Astrocyte (in vitro differentiated cells and primary cell): ENCODE measurements at regions not wholly inside any gene's neighbourhood (a gene's known extent, or its start where the extent isn't known, plus 50 kb on each side); places are given as distances from the start of the nearest gene placed in this dataset.

Source experiments
- CTCF ChIP-seq: IDR thresholded peaks from 2 replicates; pipeline ENCODE4 v1.5.1; 2011; ENCODE audit warnings: low read depth, mild to moderate bottlenecking, inconsistent platforms, low read length, moderate library complexity; ENCODE audit not compliant: insufficient read depth
- EZH2 ChIP-seq: IDR thresholded peaks from 2 replicates; pipeline ENCODE4 v1.6.1; 2012; ENCODE audit warnings: mild to moderate bottlenecking, low read length, inconsistent platforms; ENCODE audit not compliant: insufficient read depth

- TF ChIP-seq CTCF (no peak), EZH2 (no peak)
Measured at GRCh38 chr18:29397536-29397935, 1220.6 kb upstream of the CDH2 start.
